GM12864 (cell line): ENCODE measurements at regions not wholly inside any gene's neighbourhood (a gene's known extent, or its start where the extent isn't known, plus 50 kb on each side); places are given as distances from the start of the nearest gene placed in this dataset.
"Not testable (repeated sequence)": the region's sequence is repeated elsewhere in the genome, so short reads cannot be mapped to it uniquely, and the experiment has no call there.

Experiments used
- DNase-seq: peaks from one replicate; pipeline ENCODE4 v3.0.0-alpha.2; 2011; ENCODE audit warnings: low read depth
- H3K4me3 ChIP-seq: 2 replicates; pipeline ENCODE4 v1.5.1; 2011; ENCODE audit warnings: mild to moderate bottlenecking, low read depth, low read length, control low read depth
- CTCF ChIP-seq: IDR thresholded peaks from 2 replicates; pipeline ENCODE4 v1.5.1; 2011; ENCODE audit warnings: low read depth, mild to moderate bottlenecking, moderate library complexity, low read length, control low read depth, inconsistent platforms; ENCODE audit errors: missing control alignments

- no peak overlapping the region for H3K4me3 ChIP-seq
- TF ChIP-seq CTCF = no peak
- DNase-seq = no peak
These were observed 464.0 kb upstream of the TUSC1 start for GRCh38 chr9:26142201-26142600.

- no peak for TF ChIP-seq CTCF
- H3K4me3 ChIP-seq = no peak overlapping the region
- DNase-seq = no peak
These were observed 455.3 kb upstream of the TUSC1 start for GRCh38 chr9:26133537-26133936.

- DNase-seq = no peak
- H3K4me3 ChIP-seq = no peak overlapping the region
- no peak for TF ChIP-seq CTCF
These were observed 454.6 kb upstream of the TUSC1 start for GRCh38 chr9:26132746-26133312.

GRCh38 chr9:26131886-26132285 is 453.6 kb upstream of the TUSC1 start:
- no peak for TF ChIP-seq CTCF
- no peak overlapping the region for H3K4me3 ChIP-seq
- no peak for DNase-seq

- TF ChIP-seq CTCF = no peak
- no peak for DNase-seq
These were observed 451.0 kb upstream of the TUSC1 start for GRCh38 chr9:26129217-26129616.

GRCh38 chr9:26125693-26126092 is 447.4 kb upstream of the TUSC1 start:
- no peak overlapping the region for H3K4me3 ChIP-seq
- TF ChIP-seq CTCF = no peak
- no peak for DNase-seq

More at GRCh38 chr9:26129217-26129616, 451.0 kb upstream of the TUSC1 start:
- no peak overlapping the region for H3K4me3 ChIP-seq

GRCh38 chr9:26116085-26116484 is 437.8 kb upstream of the TUSC1 start:
- not testable (repeated sequence) for H3K4me3 ChIP-seq, DNase-seq
